LNCAP (cell line): ENCODE measurements at regions not wholly inside any gene's neighbourhood (a gene's known extent, or its start where the extent isn't known, plus 50 kb on each side); places are given as distances from the start of the nearest gene placed in this dataset.

Experiments
- TF ChIP-seq, protein P1 (sequence below): fragments of 450-650 bp; IDR thresholded peaks from 2 replicates; pipeline ENCODE4 v1.5.1; 2017; ENCODE audit warnings: mild to moderate bottlenecking

DNA sequence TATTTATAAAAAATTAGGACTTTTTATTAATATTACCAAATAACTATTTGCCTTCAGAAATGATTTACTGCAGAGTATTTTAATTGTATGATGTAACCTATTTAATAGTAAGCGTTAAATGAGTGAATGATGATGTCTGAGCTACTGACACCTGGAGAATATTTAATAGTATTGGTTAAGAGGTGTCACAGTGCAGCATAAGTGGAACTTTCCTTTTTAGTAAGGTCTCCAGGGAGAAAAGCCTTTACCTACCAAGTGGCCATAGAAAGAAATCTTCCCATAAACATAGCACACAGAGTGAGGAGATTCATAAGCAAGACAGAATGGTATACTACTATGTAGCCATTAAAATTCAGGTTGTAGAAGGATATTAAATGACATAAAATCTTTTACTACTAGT, 441.7 kb downstream of the TBL1XR1 start:
- TF ChIP-seq, protein P1, sequence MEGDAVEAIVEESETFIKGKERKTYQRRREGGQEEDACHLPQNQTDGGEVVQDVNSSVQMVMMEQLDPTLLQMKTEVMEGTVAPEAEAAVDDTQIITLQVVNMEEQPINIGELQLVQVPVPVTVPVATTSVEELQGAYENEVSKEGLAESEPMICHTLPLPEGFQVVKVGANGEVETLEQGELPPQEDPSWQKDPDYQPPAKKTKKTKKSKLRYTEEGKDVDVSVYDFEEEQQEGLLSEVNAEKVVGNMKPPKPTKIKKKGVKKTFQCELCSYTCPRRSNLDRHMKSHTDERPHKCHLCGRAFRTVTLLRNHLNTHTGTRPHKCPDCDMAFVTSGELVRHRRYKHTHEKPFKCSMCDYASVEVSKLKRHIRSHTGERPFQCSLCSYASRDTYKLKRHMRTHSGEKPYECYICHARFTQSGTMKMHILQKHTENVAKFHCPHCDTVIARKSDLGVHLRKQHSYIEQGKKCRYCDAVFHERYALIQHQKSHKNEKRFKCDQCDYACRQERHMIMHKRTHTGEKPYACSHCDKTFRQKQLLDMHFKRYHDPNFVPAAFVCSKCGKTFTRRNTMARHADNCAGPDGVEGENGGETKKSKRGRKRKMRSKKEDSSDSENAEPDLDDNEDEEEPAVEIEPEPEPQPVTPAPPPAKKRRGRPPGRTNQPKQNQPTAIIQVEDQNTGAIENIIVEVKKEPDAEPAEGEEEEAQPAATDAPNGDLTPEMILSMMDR: no peak

DNA sequence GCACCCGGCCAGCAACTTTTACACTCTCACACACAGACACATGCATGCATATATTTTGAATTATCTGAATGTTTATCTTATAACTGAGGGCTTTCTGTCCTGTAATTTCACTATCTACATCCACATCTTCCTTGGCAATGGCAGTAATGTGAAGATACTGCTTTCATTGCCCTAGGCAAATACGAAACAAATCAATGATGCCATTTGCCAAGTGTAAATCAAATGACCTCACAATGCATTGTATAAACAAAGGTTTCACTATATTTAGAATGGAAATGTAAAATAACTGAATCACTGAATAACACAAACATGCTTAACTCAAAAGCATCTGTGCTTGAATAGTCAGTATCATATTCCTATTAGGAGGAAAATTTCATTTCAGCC, 455.6 kb downstream of the TBL1XR1 start:
- TF ChIP-seq, protein P1: no peak

GRCh38 chr3:176740906-176741663, 456.2 kb downstream of the TBL1XR1 start:
- TF ChIP-seq, protein P1: no peak

DNA sequence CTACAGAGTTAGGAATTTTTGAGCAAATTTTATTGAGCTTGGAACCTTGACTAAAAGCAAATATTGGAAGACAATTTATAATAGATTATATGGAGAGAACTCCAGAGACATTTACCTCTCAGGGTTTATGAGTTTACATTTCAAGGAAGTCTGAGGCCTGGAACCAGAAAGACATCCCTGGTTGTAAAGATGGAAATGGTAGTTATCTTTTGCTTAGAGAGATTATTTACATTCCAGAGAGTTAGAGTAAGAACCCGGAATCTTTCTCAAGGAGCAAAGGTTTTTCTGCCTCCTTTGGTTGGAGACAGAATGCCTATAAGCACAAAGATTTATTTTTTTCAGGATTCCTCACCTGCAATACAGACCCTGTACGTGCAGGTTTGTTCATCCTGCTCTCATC, 458.1 kb downstream of the TBL1XR1 start:
- TF ChIP-seq, protein P1: no peak

DNA sequence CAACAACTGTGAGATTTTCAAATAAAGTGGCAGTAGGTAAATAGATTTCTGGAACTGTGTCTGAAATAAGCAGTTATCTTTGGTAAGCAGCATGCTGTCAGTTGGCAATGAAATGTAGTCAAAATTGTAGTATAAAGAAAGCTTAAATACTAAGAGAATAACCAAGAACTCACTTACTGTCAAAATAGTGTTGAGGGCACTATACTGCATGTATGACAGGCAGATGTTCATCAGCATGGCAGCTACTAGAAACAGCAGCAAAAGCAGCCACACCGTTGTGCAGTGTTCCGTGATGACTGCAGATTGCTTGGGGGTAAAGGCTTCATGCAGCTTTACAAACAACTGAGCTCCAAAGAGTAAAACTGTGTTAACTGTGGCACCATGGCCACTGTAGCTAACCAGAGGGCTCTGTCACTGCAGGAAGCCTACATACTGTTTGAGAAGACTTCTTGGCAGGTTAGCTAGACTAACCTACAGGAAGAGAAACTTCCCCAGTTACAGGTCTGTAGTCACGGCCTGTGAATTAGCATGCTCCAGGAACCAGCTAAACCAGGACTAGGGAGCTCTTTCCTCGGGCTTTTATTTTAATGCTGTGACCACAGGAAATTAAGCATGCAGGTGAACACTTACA, 459.7 kb downstream of the TBL1XR1 start:
- TF ChIP-seq, protein P1: no peak

GRCh38 chr3:176734146-176734545, 463.1 kb downstream of the TBL1XR1 start:
- TF ChIP-seq, protein P1: no peak

GRCh38 chr3:176724394-176724759, 472.9 kb downstream of the TBL1XR1 start:
- TF ChIP-seq, protein P1: no peak
